Thyroid gland (tissue), 4 donors: ENCODE measurements at regions not wholly inside any gene's neighbourhood (a gene's known extent, or its start where the extent isn't known, plus 50 kb on each side); places are given as distances from the start of the nearest gene placed in this dataset.

Experiments used
- DNase-seq, 2 donors: peaks; one replicate each; pipeline ENCODE4 v3.0.0-alpha.2; 2019
- H3K27ac ChIP-seq, 3 donors: fragments of 200-600 bp; sonication (generic); 1 replicate in 2 of 3; 2 replicates in 1 of 3; pipeline ENCODE4 v1.5.1; 2016 to 2019; ENCODE audit warnings: mild to moderate bottlenecking in 1 of 3, moderate library complexity in 1 of 3
- H3K27me3 ChIP-seq: fragments of 200-600 bp; sonication (generic); one replicate; pipeline ENCODE4 v1.5.1; 2019
- H3K36me3 ChIP-seq, 2 donors: fragments of 200-600 bp; sonication (generic); one replicate each; pipeline ENCODE4 v1.5.1; 2016 to 2019
- H3K4me1 ChIP-seq, 2 donors: fragments of 200-600 bp; sonication (generic); one replicate each; pipeline ENCODE4 v1.5.1; 2017 to 2019
- H3K4me3 ChIP-seq, 3 donors: fragments of 200-600 bp; sonication (generic); replicated peaks in 1 of 3; 1 replicate in 2 of 3; 2 replicates in 1 of 3; pipeline ENCODE4 v1.5.1; 2016; ENCODE audit warnings: mild to moderate bottlenecking in 1 of 3
- H3K9me3 ChIP-seq: fragments of 200-600 bp; sonication (generic); one replicate; pipeline ENCODE4 v1.5.1; 2017
- POLR2A ChIP-seq, 2 donors: fragments of 450-650 bp; IDR thresholded peaks; one replicate each; pipeline ENCODE4 v1.6.1; 2017; ENCODE audit warnings: antibody characterized with exemption in 2 of 2, mild to moderate bottlenecking in 2 of 2, moderate library complexity in 1 of 2
- WGBS, 2 donors: methylation state at CpG; one replicate each; pipeline ENCODE4 v1.1.5; 2017; 5-methylcytosine and 5-hydroxymethylcytosine counted together
- intact Hi-C: fragments of 100-400 bp; cut with DNase I; formaldehyde crosslinking; loops from one replicate; pipeline ENCODE4 v1.15.1; 2023
- TF ChIP-seq, protein P1 (sequence below), 6 experiments: fragments of 200-600 bp in 3 of 6; fragments of 450-650 bp in 3 of 6; sonication (generic) in 3 of 6; IDR thresholded peaks; one replicate each; pipeline ENCODE4 v1.5.1; 2016 to 2019; ENCODE audit warnings: antibody characterized with exemption in 6 of 6, mild to moderate bottlenecking in 2 of 6, inconsistent platforms in 1 of 6, moderate library complexity in 1 of 6

DNA sequence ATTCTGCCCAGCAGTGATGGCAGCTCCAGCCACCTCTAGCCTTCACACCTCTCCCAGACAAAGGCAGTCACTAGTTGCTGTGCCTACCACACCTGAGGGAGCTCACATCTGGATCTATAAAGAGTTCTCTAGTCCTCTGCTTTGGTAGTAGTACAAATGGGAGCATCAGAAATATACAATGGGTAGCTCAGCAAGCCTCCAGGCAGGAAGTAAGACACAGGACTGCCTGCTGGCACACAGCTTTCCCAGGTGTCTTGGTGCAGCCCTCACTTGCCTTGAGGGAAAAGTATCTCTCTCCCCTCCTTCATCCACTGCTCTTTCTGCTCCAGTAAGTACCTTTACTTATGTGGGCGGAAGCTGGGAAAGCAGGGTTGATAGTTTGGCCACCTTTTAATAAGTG, 212.9 kb upstream of the SLC7A11 start:
- intact Hi-C loops: no loop called here
- no peaks in the 10 kb centered on the region for H3K4me1 ChIP-seq
- H3K36me3 ChIP-seq: no peaks in the 10 kb centered on the region
- H3K4me3 ChIP-seq: no peak overlapping the region
- TF ChIP-seq POLR2A (IDR thresholded peaks at IDR 0.05): no peak
- TF ChIP-seq, protein P1, sequence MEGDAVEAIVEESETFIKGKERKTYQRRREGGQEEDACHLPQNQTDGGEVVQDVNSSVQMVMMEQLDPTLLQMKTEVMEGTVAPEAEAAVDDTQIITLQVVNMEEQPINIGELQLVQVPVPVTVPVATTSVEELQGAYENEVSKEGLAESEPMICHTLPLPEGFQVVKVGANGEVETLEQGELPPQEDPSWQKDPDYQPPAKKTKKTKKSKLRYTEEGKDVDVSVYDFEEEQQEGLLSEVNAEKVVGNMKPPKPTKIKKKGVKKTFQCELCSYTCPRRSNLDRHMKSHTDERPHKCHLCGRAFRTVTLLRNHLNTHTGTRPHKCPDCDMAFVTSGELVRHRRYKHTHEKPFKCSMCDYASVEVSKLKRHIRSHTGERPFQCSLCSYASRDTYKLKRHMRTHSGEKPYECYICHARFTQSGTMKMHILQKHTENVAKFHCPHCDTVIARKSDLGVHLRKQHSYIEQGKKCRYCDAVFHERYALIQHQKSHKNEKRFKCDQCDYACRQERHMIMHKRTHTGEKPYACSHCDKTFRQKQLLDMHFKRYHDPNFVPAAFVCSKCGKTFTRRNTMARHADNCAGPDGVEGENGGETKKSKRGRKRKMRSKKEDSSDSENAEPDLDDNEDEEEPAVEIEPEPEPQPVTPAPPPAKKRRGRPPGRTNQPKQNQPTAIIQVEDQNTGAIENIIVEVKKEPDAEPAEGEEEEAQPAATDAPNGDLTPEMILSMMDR (IDR thresholded peaks at IDR 0.05): no peak
- H3K27me3 ChIP-seq: no peaks in the 10 kb centered on the region
- DNase-seq: no peak
- H3K27ac ChIP-seq: no peak overlapping the region
- 100% methylated on average over 1 of the region's 1 CpG for WGBS, 2 donors
- H3K9me3 ChIP-seq: no peaks in the 10 kb centered on the region

DNA sequence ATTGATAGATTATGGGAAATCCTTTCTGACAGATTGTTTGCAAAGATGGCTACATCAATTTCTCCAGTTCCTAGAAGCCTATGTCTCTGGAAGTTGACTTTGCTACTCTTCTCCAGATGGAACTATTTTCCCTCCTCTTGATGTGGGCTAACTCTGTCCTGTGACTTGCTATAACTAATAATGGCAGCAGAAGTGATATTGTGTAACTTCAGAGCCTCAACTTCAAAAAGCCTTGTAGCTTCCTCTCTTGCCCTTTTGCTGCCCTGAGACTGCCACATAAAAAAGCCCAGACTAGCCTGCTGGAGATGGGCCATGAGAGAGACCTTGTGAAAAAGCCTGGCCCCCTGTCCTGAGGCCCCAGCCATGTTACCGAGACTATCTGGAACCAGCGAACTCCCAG, 210.7 kb upstream of the SLC7A11 start:
- 100% methylated on average over 2 of the region's 2 CpGs for WGBS, 2 donors
- no peaks in the 10 kb centered on the region for H3K27me3 ChIP-seq
- no peak overlapping the region for H3K4me3 ChIP-seq
- no peaks in the 10 kb centered on the region for H3K4me1 ChIP-seq
- intact Hi-C loops: no loop called here
- no peaks in the 10 kb centered on the region for H3K36me3 ChIP-seq
- DNase-seq: no peak
- TF ChIP-seq POLR2A (IDR thresholded peaks at IDR 0.05): no peak
- TF ChIP-seq, protein P1 (IDR thresholded peaks at IDR 0.05): no peak
- H3K27ac ChIP-seq: no peak overlapping the region
- H3K9me3 ChIP-seq: no peaks in the 10 kb centered on the region

DNA sequence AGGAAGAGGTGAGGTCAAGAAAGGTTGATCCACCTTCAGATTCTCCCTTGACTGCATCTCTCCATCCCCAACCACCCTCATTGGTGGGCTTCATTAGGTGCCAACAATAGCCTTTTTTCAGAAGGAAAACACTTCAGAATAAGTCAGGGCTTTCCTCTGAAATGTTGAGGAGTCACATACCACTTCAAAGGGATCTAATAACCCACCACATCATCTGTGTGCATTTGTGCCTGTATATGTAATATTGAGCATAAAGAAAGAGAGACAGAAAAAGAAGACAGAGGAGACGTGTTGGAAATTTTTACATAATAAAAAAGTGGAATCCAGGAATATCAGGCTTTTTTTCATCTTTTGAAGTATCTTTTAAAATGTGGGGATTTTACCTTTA, 209.1 kb upstream of the SLC7A11 start:
- intact Hi-C loops: no loop called here
- no peaks in the 10 kb centered on the region for H3K4me1 ChIP-seq
- TF ChIP-seq POLR2A (IDR thresholded peaks at IDR 0.05): no peak
- TF ChIP-seq, protein P1 (IDR thresholded peaks at IDR 0.05): no peak
- no peaks in the 10 kb centered on the region for H3K27me3 ChIP-seq
- no peaks in the 10 kb centered on the region for H3K9me3 ChIP-seq
- WGBS, 2 donors: 76 to 96% methylated on average over 1 of the region's 1 CpG
- DNase-seq: no peak
- no peak overlapping the region for H3K27ac ChIP-seq
- H3K36me3 ChIP-seq: no peaks in the 10 kb centered on the region
- no peak overlapping the region for H3K4me3 ChIP-seq

DNA sequence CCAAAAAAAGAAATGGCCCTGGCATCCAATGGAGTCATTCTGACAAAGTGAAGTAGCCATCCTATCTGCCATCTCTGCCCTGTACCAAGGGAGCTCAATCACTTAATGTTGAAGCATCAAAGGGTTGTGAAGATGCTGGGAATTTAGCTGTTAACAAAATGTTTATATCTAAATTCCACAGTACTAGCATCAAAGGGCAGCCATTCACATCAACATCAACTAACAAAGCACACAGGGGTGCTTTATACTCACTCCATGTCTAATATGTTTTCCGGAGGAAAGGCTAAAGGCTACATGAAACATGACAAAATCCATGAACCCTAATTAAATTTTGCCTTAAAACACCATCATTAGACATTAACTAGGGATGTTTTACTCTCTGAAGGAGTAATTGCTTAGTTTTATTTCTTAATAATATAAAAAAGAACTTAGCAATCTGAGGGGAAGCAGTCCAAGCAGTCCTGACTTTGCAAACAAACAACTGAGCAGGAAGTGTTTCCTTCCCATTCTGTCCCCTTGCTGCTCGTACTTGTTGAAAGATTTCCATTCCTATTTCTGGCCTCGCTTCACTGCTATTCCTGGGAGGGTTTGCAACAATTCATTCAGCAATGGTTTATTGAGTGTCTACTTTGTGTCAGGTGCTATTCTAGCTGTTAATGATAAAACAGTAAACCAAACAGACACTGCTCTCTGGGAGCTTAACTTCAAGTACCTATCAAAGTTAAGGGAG, 208.6 kb upstream of the SLC7A11 start:
- TF ChIP-seq POLR2A (IDR thresholded peaks at IDR 0.05): no peak
- TF ChIP-seq, protein P1 (IDR thresholded peaks at IDR 0.05): no peak
- Histone ChIP-seq H3K4me1 (no peaks in the 10 kb centered on the region), H3K27ac (no peak overlapping the region), H3K4me3 (no peak overlapping the region), H3K27me3 (no peaks in the 10 kb centered on the region), H3K9me3 (no peaks in the 10 kb centered on the region), H3K36me3 (no peaks in the 10 kb centered on the region)
- intact Hi-C loops: no loop called here
- WGBS, 2 donors: 58% methylated on average over 3 of the region's 3 CpGs
- no peak for DNase-seq

DNA sequence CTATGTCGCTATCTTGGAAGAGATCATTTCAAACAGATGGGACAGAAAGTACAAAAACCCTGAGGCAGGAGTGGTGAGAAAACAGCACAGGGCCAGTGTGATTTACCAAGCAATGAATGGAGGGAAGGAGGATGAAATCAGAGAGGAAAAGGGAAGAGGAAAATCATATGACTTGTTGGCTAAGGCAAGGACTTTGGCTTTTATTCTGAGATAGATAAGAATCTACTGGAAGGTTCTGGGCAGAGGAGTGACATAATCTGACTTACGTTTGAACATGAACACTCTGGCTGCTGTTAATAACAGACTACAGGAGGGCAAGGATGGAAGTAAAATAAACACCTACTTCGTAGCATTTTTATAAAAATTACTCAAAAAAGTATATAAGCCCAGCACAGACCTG, 207.8 kb upstream of the SLC7A11 start:
- intact Hi-C loops: no loop called here
- TF ChIP-seq POLR2A (IDR thresholded peaks at IDR 0.05): no peak
- TF ChIP-seq, protein P1 (IDR thresholded peaks at IDR 0.05): no peak
- Histone ChIP-seq H3K4me3 (no peak overlapping the region), H3K36me3 (no peaks in the 10 kb centered on the region), H3K4me1 (no peaks in the 10 kb centered on the region), H3K27ac (no peak overlapping the region), H3K9me3 (no peaks in the 10 kb centered on the region), H3K27me3 (no peaks in the 10 kb centered on the region)
- 51 to 71% methylated on average over 3 of the region's 3 CpGs for WGBS, 2 donors
- DNase-seq: no peak
